Esophagus muscularis mucosa (tissue), 4 donors: ENCODE measurements at regions not wholly inside any gene's neighbourhood (a gene's known extent, or its start where the extent isn't known, plus 50 kb on each side); places are given as distances from the start of the nearest gene placed in this dataset.

ENCODE experiments used
- CTCF ChIP-seq, 3 experiments: fragments of 200-600 bp in 2 of 3; fragments of 450-650 bp in 1 of 3; sonication (generic) in 2 of 3; IDR thresholded peaks; one replicate each; pipeline ENCODE4 v1.5.1; 2017 to 2019; ENCODE audit warnings: antibody characterized with exemption in 3 of 3, mild to moderate bottlenecking in 2 of 3, moderate library complexity in 1 of 3
- EP300 ChIP-seq: sonication (generic); formaldehyde crosslinking; IDR thresholded peaks from one replicate; pipeline ENCODE4 v1.6.1; 2017; ENCODE audit warnings: antibody characterized with exemption
- POLR2A ChIP-seq: fragments of 450-650 bp; IDR thresholded peaks from one replicate; pipeline ENCODE4 v1.6.1; 2017; ENCODE audit warnings: antibody characterized with exemption, moderate library complexity, mild to moderate bottlenecking, low read depth
- POLR2AphosphoS5 ChIP-seq, 2 donors: sonication (generic); formaldehyde crosslinking; IDR thresholded peaks; one replicate each; pipeline ENCODE4 v1.6.1; 2017; ENCODE audit warnings: antibody characterized with exemption in 2 of 2

- TF ChIP-seq POLR2A = no peak
- no peak for TF ChIP-seq CTCF (IDR thresholded peaks at IDR 0.05)
- no peak for TF ChIP-seq EP300
- no peak for TF ChIP-seq POLR2AphosphoS5 (IDR thresholded peaks at IDR 0.05)
These were observed 398.2 kb downstream of the SOX9 start for GRCh38 chr17:72518753-72519597.
